Inflammatory macrophage treated with lipopolysaccharide for 4 hours (primary cell): ENCODE measurements at regions not wholly inside any gene's neighbourhood (a gene's known extent, or its start where the extent isn't known, plus 50 kb on each side); places are given as distances from the start of the nearest gene placed in this dataset.
"Not testable (repeated sequence)": the region's sequence is repeated elsewhere in the genome, so short reads cannot be mapped to it uniquely, and the experiment has no call there.

Experiments
- DNase-seq: peaks from one replicate; pipeline ENCODE4 v3.0.0-alpha.2; 2020

GRCh38 chr2:236632295-236633218 lies 62.9 kb downstream of the ACKR3 start:
- no peak for DNase-seq

DNA sequence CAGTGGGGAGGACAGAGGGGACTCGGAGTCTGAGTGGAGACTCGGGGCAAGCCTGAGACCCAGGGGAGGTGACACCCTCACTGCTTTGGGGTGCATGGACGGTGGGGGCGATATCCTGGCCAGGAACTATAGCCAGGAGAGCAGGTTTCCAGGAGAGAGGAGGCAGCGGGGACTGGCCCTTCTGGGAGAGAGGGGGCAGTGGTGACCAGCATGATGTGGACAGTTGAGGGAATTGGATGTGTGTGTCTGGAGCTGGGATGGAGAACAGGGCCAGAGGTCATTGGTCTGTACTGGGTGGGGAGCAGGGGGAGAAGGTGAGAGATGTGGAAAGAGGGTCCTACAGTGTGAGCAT lies 63.6 kb downstream of the ACKR3 start:
- no peak for DNase-seq

GRCh38 chr2:236633775-236634560 lies 64.3 kb downstream of the ACKR3 start:
- no peak for DNase-seq

- no peak for DNase-seq
Observed at GRCh38 chr2:236636261-236636660, 66.6 kb downstream of the ACKR3 start.

DNA sequence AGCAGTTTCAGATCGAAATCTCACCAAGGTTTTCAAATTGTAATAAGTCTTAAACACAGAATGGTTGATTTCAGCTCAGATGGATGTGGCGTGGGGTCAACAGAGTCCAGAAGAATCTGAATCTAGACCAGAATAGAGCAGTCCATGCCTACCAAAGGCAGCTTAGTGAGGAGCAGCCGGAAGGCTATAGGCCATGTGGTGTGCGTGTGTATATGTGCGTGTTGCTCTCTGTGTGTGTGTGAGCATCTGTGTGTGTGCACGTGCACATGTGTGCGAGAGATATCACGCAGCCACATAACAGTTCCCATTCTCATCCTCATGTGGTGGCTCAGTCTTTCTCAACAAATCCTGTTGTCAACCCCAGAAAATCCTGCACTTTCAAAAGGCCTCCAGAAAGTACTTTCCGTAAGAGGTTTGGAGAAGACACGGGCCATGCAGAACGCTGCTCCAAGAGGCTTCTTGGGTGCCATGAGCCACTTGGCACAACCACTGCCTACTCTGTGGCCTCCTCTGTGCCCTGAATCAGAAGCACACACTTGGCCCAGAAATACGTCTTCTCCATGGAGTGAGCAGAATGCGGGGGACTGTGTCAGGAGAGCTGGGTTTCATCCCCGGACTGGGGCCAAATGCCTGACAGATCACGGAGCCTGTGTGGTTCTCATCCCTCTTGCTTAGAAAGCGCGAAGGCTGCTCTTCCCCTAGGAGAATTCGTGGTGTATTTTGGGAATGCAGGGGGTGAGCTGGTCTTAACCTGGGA lies 67.3 kb downstream of the ACKR3 start:
- DNase-seq, result no peak

DNA sequence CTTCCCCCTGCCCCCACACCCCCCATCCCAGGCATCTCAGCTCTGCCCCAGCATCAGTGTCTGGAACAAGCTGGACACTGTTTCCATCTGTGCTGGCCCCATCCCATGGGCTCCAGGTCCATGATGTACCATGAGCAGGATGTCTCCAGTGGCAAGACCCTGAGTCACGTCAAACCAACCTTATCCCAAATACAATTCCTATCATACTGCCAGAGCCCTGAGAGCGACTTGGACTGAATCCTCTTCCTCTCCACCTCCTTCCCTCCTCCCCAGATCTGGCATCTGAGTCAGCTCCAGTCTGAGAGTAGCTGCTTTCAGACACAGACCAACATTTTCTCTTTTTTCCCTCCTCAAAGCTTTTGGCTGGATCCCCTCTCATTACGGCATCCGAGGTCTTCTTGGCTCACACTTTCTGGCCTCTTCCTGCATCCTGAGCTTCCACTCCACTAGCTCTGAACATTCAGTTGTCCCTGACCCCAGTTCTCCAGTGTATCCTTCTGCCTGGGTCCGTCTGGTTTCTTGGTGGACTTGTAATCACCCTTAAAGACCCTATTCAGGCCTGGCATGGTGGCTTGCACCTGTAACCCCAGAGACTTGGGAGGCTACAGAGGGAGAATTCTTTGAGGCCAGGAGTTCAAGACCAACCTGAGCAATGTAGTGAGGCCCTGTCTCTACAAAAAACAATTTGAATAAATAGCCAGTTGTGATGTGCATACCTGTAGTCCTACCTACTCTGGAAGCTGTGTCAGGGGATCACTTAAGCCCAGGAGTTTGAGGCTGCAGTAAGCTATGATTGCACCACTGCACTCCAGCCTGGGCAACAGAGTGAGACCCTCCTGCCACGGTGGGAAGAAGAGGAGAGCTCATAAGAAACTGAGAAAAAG lies 68.3 kb downstream of the ACKR3 start:
- no peak for DNase-seq

DNA sequence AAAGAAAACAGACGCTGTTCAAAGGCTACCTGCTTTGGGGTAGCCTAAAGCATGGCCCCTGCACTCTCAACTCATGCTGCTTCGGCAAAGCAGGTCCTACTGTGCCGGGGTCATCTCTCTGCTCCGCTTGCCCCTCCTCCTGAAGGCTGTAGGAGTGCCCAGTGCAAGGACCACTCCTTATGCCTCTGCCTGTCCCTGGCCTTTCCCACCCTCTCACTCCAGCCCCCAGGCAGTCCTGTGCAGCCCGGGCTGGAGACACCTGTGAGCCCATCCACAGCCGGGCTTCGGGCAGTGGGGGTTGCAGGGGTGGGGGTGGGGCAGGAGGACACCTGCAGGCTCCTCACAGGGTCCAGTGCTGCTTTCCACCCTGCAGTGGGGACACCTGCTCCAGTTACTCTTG lies 69.1 kb downstream of the ACKR3 start:
- no peak for DNase-seq

DNA sequence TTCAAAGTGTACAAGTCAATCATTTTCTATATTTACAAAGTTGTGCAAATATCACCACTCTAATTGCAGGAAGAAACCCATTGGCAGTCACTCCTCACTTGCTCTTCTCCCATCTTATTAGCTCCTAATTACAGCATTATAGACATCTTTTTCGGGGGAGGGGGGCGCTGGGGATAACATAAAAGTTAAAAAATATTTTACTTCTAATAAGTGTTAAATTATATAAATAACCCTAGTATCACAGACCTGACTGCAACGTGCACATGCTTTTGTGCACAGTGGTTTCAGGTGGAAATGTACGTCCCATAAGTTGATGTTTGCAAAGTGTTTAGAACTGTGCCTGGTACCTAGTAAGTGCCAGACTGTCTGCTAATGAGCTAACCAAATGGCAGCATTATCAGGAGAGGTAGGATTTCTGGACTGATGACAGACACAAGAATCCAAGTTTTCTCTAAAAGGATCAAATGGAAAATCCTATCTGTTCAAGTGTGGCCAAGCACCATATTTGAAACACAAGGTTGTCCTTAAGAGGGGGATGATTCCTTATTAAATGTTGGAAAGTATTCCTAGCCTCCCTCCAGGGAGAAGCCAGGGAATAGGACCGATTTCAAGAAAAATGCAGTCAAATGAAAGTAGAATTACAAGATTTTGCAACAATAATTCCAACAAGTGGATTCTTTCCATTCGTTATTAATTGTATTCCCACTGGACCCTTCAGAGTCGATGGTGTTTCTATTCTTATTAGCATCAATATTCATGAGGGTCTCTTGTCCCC lies 70.0 kb downstream of the ACKR3 start:
- DNase-seq, result no peak

DNA sequence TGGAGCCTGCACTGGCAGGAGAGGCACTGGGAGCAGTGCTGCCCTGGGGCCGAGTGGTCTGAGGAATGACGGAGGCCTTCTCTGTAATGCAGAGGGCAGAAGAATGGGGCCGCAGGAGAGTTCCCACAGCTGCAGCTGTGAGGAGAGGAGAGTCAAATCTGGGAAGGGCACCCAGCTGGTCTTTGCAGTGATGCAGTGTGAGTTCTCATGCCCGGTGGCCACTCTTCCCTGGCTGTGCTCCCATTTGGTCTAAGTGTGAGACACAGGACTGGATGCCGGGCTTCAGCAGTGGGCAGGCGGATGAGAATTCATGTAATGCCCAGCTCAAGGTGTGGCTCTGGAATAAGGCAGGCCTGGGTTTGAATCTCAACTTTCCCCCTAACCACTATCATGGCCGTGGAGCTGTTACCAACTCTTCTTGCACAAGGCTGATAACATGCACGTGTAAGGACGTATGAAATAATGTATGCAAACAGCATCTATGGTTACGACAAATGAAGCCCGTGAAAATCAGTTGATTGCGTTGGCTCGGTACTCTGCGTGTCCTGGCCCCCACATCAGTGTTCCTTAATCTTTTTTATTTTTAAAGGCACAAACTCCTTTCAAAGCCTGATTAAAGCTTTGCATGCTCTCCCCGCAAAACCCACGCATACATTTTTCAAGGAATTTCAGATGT lies 71.6 kb downstream of the ACKR3 start:
- DNase-seq, result no peak

DNA sequence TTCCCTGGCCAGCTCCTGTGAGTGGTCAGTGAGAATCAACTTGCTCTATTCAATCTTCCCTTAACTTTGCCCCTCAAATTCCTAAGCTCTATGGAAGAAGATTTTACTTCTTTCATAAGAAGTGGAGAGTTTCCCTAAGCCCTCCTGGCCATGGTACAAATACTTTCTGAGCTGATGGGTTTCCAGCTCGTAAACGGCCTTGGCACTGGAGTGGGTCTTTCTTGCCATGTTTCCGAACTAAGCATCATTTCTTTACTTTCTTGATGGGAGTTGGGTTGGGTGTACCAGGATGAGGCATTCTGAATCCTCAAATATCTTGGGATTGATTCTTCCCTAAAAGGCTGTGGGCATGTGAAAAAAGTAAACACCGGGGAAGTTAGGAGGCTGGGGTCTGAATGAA lies 72.5 kb downstream of the ACKR3 start:
- no peak for DNase-seq

DNA sequence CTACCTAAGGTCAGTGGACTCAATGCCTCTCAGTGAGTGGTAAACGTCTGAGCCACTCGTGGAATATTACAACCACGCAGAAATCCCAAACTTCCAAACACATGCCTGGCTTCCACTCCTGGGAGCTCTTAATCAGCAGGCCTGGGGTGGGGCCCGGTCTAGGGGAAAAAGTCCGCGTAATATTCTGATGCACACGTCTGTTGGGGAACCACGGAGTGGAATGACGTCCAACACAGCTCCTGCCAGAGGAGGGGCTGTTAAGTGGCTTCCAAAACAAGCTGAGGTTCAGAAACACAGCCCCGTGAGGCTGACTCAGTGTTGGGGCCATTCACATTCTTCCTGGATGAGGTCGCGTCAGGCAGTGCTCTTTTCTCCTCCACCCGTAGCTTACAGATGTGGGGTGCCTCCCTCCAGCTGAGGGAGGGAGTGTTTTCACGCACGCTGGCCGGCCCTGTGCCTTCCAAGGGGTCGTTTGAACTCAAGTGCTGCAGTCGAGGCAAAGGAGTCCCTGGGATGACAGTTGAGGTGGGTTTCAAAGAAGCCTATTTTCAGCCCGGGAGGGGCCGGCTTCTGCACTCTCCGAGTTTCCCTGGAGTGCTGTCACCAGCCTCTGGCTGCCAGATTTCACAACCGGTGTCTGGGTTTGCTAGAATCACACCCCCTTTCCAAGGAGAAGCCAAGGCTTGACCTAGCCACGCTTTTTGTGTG lies 73.1 kb downstream of the ACKR3 start:
- no peak for DNase-seq

GRCh38 chr2:236643480-236643879 lies 73.9 kb downstream of the ACKR3 start:
- DNase-seq, result no peak

DNA sequence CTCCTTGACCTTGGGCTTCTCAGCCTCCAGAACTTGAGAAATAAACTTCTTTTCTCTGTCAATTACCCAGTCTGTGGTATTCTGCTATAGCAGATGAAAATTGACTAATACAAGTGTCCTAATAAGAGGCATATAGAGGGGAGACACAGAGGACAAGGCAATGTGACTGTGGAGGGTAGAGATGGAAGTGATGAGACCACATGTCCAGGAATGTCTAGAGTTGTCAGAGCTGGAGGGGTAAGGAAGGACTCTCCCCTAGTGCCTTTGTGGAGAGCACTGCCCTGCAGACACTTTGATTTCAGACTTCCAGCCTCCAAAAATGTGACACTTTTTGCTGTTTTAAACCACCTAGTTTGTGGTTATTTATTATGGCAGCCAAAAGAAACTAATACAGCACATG lies 74.4 kb downstream of the ACKR3 start:
- no peak for DNase-seq

- no peak for DNase-seq
Observed at GRCh38 chr2:236644502-236644911, 74.9 kb downstream of the ACKR3 start.

GRCh38 chr2:236645141-236645540 lies 75.5 kb downstream of the ACKR3 start:
- not testable (repeated sequence) for DNase-seq

DNA sequence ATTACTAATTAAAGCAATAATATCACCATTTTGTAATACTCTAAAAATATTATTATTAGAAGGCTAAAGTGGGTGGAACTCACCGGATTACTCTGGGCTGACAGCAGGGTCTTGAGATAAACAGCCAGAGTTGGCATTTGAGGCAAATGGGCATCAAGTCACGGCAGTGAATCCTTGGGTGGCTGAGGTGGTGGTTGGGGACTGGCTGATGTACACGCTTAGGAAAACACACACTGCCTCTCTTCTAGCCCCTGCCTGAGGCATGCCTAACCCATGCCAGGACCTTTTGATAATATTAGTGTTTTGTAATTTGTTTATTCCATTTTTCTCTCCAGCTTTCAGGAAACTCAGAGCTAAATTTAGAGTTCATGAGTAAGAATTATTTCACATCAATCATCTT lies 76.8 kb downstream of the ACKR3 start:
- no peak for DNase-seq

GRCh38 chr2:236646871-236647270 lies 77.2 kb downstream of the ACKR3 start:
- DNase-seq, result no peak

DNA sequence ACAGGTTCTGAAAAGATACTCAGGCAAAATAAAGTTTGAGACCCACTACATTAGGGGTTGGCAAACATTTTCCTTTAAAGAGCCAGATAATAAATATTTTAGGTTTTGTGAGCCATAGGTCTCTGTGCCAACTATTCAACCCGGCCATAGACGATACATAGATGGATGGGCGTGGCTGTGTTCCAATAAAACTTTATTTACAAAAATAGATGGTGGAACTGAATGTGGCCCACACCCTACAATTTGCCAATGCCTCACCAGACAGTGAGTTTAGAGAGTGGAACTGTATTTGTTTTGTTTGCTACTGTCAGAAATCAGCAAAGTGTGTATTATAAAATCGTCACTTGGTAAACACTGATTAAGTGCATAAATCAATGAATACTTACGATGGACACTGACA lies 78.0 kb downstream of the ACKR3 start:
- DNase-seq, result no peak

- no peak for DNase-seq
Observed at GRCh38 chr2:236653863-236654262, 84.2 kb downstream of the ACKR3 start.

- no peak for DNase-seq
Observed at GRCh38 chr2:236654496-236654895, 84.9 kb downstream of the ACKR3 start.
